HEK293 (cell line): ENCODE measurements at regions not wholly inside any gene's neighbourhood (a gene's known extent, or its start where the extent isn't known, plus 50 kb on each side); places are given as distances from the start of the nearest gene placed in this dataset.

Experiments used
- CTCF ChIA-PET: fragments of 350-600 bp; formaldehyde crosslinking; extraction: SDS; loops from one replicate; lab custom pipeline; 2021; ENCODE audit warnings: antibody characterized with exemption; lab: Yijun Ruan, JAX
- POLR2A ChIA-PET: fragments of 300-600 bp; formaldehyde crosslinking; extraction: SDS; loops from one replicate; lab custom pipeline; 2020; ENCODE audit warnings: antibody characterized with exemption, inconsistent platforms; lab: Yijun Ruan, JAX
- H3K27ac ChIP-seq: fragments of 200-500 bp; sonication (Bioruptor generic); 2 replicates; pipeline ENCODE4 v1.5.1; 2014; ENCODE audit warnings: low read depth, low read length, control low read depth, inconsistent platforms; ENCODE audit errors: extremely low read depth
- H3K36me3 ChIP-seq, 2 experiments: fragments of 200-500 bp in 1 of 2; sonication (Bioruptor generic) in 1 of 2; 1 replicate in 1 of 2; 2 replicates in 1 of 2; pipeline ENCODE4 v1.5.1; 2014 to 2017; ENCODE audit warnings: inconsistent platforms in 2 of 2, low read length in 2 of 2; ENCODE audit not compliant: control insufficient read depth in 2 of 2, insufficient read depth in 1 of 2
- H3K4me1 ChIP-seq: fragments of 200-500 bp; sonication (Bioruptor generic); 2 replicates; pipeline ENCODE4 v1.5.1; 2014; ENCODE audit warnings: mild to moderate bottlenecking, low read length, inconsistent platforms; ENCODE audit not compliant: control insufficient read depth, insufficient read depth
- H3K4me3 ChIP-seq: 2 replicates; pipeline ENCODE4 v1.5.1; 2011; ENCODE audit warnings: low read depth, mild to moderate bottlenecking, control low read depth, low read length, moderate library complexity
- H3K9me3 ChIP-seq: fragments of 200-500 bp; sonication (Bioruptor generic); 2 replicates; pipeline ENCODE4 v1.5.1; 2014; ENCODE audit warnings: low read depth, low read length, inconsistent platforms; ENCODE audit not compliant: control insufficient read depth, insufficient read depth
- SCRT1 ChIP-seq: fragments of 450-650 bp; formaldehyde crosslinking; IDR thresholded peaks from 2 replicates; pipeline ENCODE4 v1.5.1; 2016; ENCODE audit warnings: missing biosample characterization, missing genetic modification characterization, borderline replicate concordance
- ZNF155 ChIP-seq: fragments of 450-650 bp; formaldehyde crosslinking; IDR thresholded peaks from 2 replicates; pipeline ENCODE4 v1.5.1; 2016; ENCODE audit warnings: missing biosample characterization, missing genetic modification characterization
- ZNF2 ChIP-seq: fragments of 450-650 bp; formaldehyde crosslinking; IDR thresholded peaks from 2 replicates; pipeline ENCODE4 v1.5.1; 2016; ENCODE audit warnings: missing biosample characterization, missing genetic modification characterization
- ZNF302 ChIP-seq: fragments of 450-650 bp; formaldehyde crosslinking; IDR thresholded peaks from 2 replicates; pipeline ENCODE4 v1.5.1; 2016; ENCODE audit warnings: missing biosample characterization, missing genetic modification characterization, low read depth
- ZNF423 ChIP-seq: fragments of 450-650 bp; formaldehyde crosslinking; IDR thresholded peaks from 2 replicates; pipeline ENCODE4 v1.5.1; 2016; ENCODE audit warnings: missing biosample characterization, missing genetic modification characterization
- ZNF529 ChIP-seq: fragments of 450-650 bp; formaldehyde crosslinking; IDR thresholded peaks from 2 replicates; pipeline ENCODE4 v1.5.1; 2017; ENCODE audit warnings: missing genetic modification characterization, missing biosample characterization; ENCODE audit not compliant: insufficient replicate concordance
- ZNF548 ChIP-seq: fragments of 450-650 bp; formaldehyde crosslinking; IDR thresholded peaks from 2 replicates; pipeline ENCODE4 v1.5.1; 2016; ENCODE audit warnings: missing biosample characterization, missing genetic modification characterization
- ZNF621 ChIP-seq: fragments of 450-650 bp; formaldehyde crosslinking; IDR thresholded peaks from 2 replicates; pipeline ENCODE4 v1.5.1; 2017; ENCODE audit warnings: missing biosample characterization, missing genetic modification characterization
- ZNF792 ChIP-seq: fragments of 450-650 bp; formaldehyde crosslinking; IDR thresholded peaks from 2 replicates; pipeline ENCODE4 v1.5.1; 2016; ENCODE audit warnings: missing biosample characterization, missing genetic modification characterization
- TF ChIP-seq, protein P1 (sequence below): fragments of 450-650 bp; formaldehyde crosslinking; optimal IDR thresholded peaks from 2 replicates; pipeline ENCODE3; 2016; ENCODE audit warnings: missing biosample characterization, mild to moderate bottlenecking, missing genetic modification characterization
- TF ChIP-seq, protein P2 (sequence below): fragments of 450-650 bp; formaldehyde crosslinking; IDR thresholded peaks from 2 replicates; pipeline ENCODE4 v1.5.1; 2016; ENCODE audit warnings: missing biosample characterization, missing genetic modification characterization
- TF ChIP-seq, protein P3 (sequence below): fragments of 450-650 bp; formaldehyde crosslinking; IDR thresholded peaks from 2 replicates; pipeline ENCODE4 v1.5.1; 2016; ENCODE audit warnings: missing biosample characterization, missing genetic modification characterization
- TF ChIP-seq, protein P4 (sequence below): fragments of 450-650 bp; formaldehyde crosslinking; IDR thresholded peaks from 2 replicates; pipeline ENCODE4 v1.5.1; 2017; ENCODE audit warnings: missing biosample characterization, mild to moderate bottlenecking, missing genetic modification characterization, moderate library complexity
- TF ChIP-seq, protein P5 (sequence below): fragments of 450-650 bp; formaldehyde crosslinking; IDR thresholded peaks from 2 replicates; pipeline ENCODE4 v1.5.1; 2016; ENCODE audit warnings: missing biosample characterization, missing genetic modification characterization
- TF ChIP-seq, protein P6 (sequence below): fragments of 450-650 bp; formaldehyde crosslinking; IDR thresholded peaks from 2 replicates; pipeline ENCODE4 v1.5.1; 2016; ENCODE audit warnings: missing biosample characterization, missing genetic modification characterization
- TF ChIP-seq, protein P7 (sequence below): fragments of 450-650 bp; formaldehyde crosslinking; IDR thresholded peaks from 2 replicates; pipeline ENCODE4 v1.5.1; 2016; ENCODE audit warnings: missing biosample characterization, missing genetic modification characterization

DNA sequence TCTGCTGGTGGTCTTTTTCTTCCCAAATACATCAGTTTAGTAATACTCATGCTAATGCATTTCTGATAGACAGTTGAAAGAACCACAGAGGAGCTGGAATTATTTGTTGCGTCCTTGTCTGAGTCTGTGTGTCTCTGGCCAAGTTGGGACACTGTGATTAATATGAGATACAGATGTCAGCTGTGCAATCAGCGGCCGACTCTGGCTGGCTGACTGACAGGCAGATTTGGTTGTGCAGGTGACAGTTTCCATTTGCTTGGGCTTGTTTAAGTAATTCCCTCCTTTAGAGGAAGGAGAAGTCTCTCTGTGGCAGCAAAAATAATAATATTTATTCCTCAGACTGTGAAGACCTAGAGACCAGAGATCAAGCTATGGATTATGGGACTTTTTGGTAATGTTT is 176.2 kb upstream of the CHRM2 start:
- TF ChIP-seq, protein P1, sequence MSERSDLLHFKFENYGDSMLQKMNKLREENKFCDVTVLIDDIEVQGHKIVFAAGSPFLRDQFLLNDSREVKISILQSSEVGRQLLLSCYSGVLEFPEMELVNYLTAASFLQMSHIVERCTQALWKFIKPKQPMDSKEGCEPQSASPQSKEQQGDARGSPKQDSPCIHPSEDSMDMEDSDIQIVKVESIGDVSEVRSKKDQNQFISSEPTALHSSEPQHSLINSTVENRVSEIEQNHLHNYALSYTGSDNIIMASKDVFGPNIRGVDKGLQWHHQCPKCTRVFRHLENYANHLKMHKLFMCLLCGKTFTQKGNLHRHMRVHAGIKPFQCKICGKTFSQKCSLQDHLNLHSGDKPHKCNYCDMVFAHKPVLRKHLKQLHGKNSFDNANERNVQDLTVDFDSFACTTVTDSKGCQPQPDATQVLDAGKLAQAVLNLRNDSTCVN (tag by site-specific recombination): no peak
- TF ChIP-seq, protein P2, sequence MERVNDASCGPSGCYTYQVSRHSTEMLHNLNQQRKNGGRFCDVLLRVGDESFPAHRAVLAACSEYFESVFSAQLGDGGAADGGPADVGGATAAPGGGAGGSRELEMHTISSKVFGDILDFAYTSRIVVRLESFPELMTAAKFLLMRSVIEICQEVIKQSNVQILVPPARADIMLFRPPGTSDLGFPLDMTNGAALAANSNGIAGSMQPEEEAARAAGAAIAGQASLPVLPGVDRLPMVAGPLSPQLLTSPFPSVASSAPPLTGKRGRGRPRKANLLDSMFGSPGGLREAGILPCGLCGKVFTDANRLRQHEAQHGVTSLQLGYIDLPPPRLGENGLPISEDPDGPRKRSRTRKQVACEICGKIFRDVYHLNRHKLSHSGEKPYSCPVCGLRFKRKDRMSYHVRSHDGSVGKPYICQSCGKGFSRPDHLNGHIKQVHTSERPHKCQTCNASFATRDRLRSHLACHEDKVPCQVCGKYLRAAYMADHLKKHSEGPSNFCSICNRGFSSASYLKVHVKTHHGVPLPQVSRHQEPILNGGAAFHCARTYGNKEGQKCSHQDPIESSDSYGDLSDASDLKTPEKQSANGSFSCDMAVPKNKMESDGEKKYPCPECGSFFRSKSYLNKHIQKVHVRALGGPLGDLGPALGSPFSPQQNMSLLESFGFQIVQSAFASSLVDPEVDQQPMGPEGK (tag by site-specific recombination): no peak
- no peak for TF ChIP-seq ZNF529
- no peak for TF ChIP-seq ZNF155 (tag by site-specific recombination)
- TF ChIP-seq, protein P3, sequence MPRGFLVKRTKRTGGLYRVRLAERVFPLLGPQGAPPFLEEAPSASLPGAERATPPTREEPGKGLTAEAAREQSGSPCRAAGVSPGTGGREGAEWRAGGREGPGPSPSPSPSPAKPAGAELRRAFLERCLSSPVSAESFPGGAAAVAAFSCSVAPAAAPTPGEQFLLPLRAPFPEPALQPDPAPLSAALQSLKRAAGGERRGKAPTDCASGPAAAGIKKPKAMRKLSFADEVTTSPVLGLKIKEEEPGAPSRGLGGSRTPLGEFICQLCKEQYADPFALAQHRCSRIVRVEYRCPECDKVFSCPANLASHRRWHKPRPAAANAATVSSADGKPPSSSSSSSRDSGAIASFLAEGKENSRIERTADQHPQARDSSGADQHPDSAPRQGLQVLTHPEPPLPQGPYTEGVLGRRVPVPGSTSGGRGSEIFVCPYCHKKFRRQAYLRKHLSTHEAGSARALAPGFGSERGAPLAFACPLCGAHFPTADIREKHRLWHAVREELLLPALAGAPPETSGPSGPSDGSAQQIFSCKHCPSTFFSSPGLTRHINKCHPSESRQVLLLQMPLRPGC (tag by site-specific recombination): no peak
- TF ChIP-seq, protein P4, sequence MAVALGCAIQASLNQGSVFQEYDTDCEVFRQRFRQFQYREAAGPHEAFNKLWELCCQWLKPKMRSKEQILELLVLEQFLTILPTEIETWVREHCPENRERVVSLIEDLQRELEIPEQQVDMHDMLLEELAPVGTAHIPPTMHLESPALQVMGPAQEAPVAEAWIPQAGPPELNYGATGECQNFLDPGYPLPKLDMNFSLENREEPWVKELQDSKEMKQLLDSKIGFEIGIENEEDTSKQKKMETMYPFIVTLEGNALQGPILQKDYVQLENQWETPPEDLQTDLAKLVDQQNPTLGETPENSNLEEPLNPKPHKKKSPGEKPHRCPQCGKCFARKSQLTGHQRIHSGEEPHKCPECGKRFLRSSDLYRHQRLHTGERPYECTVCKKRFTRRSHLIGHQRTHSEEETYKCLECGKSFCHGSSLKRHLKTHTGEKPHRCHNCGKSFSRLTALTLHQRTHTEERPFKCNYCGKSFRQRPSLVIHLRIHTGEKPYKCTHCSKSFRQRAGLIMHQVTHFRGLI: no peak
- no peak for TF ChIP-seq ZNF423
- TF ChIP-seq ZNF2 (tag by site-specific recombination): no peak
- no peak for TF ChIP-seq ZNF792 (tag by site-specific recombination)
- TF ChIP-seq, protein P5, sequence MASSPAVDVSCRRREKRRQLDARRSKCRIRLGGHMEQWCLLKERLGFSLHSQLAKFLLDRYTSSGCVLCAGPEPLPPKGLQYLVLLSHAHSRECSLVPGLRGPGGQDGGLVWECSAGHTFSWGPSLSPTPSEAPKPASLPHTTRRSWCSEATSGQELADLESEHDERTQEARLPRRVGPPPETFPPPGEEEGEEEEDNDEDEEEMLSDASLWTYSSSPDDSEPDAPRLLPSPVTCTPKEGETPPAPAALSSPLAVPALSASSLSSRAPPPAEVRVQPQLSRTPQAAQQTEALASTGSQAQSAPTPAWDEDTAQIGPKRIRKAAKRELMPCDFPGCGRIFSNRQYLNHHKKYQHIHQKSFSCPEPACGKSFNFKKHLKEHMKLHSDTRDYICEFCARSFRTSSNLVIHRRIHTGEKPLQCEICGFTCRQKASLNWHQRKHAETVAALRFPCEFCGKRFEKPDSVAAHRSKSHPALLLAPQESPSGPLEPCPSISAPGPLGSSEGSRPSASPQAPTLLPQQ (tag by site-specific recombination): no peak
- no peak for TF ChIP-seq ZNF548 (tag by site-specific recombination)
- TF ChIP-seq, protein P6, sequence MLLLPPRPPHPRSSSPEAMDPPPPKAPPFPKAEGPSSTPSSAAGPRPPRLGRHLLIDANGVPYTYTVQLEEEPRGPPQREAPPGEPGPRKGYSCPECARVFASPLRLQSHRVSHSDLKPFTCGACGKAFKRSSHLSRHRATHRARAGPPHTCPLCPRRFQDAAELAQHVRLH (tag by site-specific recombination): no peak
- no peak for TF ChIP-seq ZNF621 (tag by site-specific recombination)
- Histone ChIP-seq H3K36me3 (no peaks in the 10 kb centered on the region), H3K4me1 (no peaks in the 10 kb centered on the region), H3K27ac (no peak overlapping the region), H3K9me3 (no peaks in the 10 kb centered on the region), H3K4me3 (no peak overlapping the region)
- CTCF ChIA-PET: no interaction called here
- POLR2A ChIA-PET: no interaction called here

DNA sequence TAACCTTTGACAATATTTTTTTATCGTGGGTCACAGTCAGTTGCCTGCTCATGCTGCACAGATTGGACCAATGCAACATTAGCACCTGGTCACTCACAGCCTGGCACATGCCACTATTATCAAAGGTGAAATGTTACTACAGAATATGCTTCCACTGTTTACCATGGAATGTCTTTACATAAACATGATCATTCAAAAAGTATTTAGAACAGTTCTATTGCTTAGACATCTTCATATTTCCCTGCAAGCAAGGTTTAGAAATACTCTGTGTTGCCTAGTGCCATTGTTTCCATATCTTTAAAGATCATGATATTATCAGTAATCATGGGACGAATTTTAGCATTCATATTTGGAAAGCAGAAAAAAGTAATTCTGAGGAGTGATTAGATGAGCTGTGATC is 179.9 kb upstream of the CHRM2 start:
- Histone ChIP-seq H3K9me3 (no peaks in the 10 kb centered on the region), H3K4me3 (no peak overlapping the region), H3K4me1 (no peaks in the 10 kb centered on the region), H3K27ac (no peak overlapping the region), H3K36me3 (no peaks in the 10 kb centered on the region)
- ChIA-PET CTCF (interaction anchor here (1.0 kb wide), 1 partner anchor 282 kb away, joined by 3 read pairs; no protein-coding TSS in a partner anchor), POLR2A (no interaction called here)
- no peak for TF ChIP-seq ZNF302
- TF ChIP-seq, protein P7, sequence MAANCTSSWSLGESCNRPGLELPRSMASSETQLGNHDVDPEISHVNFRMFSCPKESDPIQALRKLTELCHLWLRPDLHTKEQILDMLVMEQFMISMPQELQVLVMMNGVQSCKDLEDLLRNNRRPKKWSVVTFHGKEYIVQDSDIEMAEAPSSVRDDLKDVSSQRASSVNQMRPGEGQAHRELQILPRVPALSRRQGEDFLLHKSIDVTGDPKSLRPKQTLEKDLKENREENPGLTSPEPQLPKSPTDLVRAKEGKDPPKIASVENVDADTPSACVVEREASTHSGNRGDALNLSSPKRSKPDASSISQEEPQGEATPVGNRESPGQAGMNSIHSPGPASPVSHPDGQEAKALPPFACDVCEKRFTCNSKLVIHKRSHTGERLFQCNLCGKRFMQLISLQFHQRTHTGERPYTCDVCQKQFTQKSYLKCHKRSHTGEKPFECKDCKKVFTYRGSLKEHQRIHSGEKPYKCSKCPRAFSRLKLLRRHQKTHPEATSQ (tag by site-specific recombination): no peak
- no peak for TF ChIP-seq SCRT1 (tag by site-specific recombination)
